ENCODE measurements at regions not wholly inside any gene's neighbourhood (a gene's known extent, or its start where the extent isn't known, plus 50 kb on each side); places are given as distances from the start of the nearest gene placed in this dataset.

- H3K27ac ChIP-seq, result peak overlapping the region; percentile 88
- TF ChIP-seq, protein P1, sequence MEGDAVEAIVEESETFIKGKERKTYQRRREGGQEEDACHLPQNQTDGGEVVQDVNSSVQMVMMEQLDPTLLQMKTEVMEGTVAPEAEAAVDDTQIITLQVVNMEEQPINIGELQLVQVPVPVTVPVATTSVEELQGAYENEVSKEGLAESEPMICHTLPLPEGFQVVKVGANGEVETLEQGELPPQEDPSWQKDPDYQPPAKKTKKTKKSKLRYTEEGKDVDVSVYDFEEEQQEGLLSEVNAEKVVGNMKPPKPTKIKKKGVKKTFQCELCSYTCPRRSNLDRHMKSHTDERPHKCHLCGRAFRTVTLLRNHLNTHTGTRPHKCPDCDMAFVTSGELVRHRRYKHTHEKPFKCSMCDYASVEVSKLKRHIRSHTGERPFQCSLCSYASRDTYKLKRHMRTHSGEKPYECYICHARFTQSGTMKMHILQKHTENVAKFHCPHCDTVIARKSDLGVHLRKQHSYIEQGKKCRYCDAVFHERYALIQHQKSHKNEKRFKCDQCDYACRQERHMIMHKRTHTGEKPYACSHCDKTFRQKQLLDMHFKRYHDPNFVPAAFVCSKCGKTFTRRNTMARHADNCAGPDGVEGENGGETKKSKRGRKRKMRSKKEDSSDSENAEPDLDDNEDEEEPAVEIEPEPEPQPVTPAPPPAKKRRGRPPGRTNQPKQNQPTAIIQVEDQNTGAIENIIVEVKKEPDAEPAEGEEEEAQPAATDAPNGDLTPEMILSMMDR (IDR thresholded peaks at IDR 0.05; ENCODE audit: low read depth, low read length), result no peak
- no peaks in the 10 kb centered on the region for H3K36me3 ChIP-seq
- no peaks in the 10 kb centered on the region for H3K9me3 ChIP-seq (ENCODE audit: low read depth)
- peak in 1 of 2 donors; percentile 68 for DNase-seq (ENCODE audit: low read depth in 1 of 2, low spot score in 1 of 2)
- H3K4me3 ChIP-seq, result no peak overlapping the region
- no peaks in the 10 kb centered on the region for H3K27me3 ChIP-seq
- peaks cover 14% of the 10 kb centered on the region for H3K4me1 ChIP-seq (ENCODE audit: low read depth)
These were observed 553.7 kb downstream of the PDCD6IP start for GRCh38 chr3:34351882-34352777.

GRCh38 chr3:34352778-34353331 lies 554.4 kb downstream of the PDCD6IP start:
- no peak for DNase-seq (ENCODE audit: low read depth in 1 of 2, low spot score in 1 of 2)
- Histone ChIP-seq H3K4me1 (ENCODE audit: low read depth) (peaks cover 14% of the 10 kb centered on the region), H3K27me3 (no peaks in the 10 kb centered on the region), H3K27ac (peak overlapping the region; percentile 88), H3K9me3 (ENCODE audit: low read depth) (no peaks in the 10 kb centered on the region), H3K4me3 (no peak overlapping the region), H3K36me3 (no peaks in the 10 kb centered on the region)
- TF ChIP-seq, protein P1 (IDR thresholded peaks at IDR 0.05; ENCODE audit: low read depth, low read length), result no peak

- no peaks in the 10 kb centered on the region for H3K27me3 ChIP-seq
- H3K4me1 ChIP-seq (ENCODE audit: low read depth), result peaks cover 5% of the 10 kb centered on the region
- no peak overlapping the region for H3K27ac ChIP-seq
- no peak overlapping the region for H3K4me3 ChIP-seq
- DNase-seq (ENCODE audit: low read depth in 1 of 2, low spot score in 1 of 2), result no peak
- H3K9me3 ChIP-seq (ENCODE audit: low read depth), result no peaks in the 10 kb centered on the region
- H3K36me3 ChIP-seq, result no peaks in the 10 kb centered on the region
- TF ChIP-seq, protein P1 (IDR thresholded peaks at IDR 0.05; ENCODE audit: low read depth, low read length), result no peak
These were observed 559.0 kb downstream of the PDCD6IP start for GRCh38 chr3:34357461-34357860.

DNA sequence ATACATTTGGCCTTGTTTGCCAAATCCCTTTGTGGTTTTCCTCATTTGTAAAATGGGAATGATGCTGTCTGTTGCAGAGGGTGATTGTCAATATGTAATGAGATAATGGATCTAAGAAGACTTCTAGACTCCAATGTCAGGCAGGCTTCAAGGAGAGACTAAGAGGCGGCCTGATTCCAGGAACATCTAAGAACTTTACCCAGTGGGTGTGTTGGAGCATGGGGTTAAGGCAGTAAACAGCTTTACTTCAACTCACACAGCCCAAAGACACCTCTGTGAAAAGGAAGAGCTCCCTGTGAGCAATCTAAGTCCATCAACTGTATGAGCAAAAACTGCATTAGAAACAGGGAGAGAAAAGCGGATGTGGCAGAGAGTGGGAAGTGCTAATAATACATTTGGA lies 560.6 kb downstream of the PDCD6IP start:
- H3K4me3 ChIP-seq, result no peak overlapping the region
- no peaks in the 10 kb centered on the region for H3K27me3 ChIP-seq
- no peaks in the 10 kb centered on the region for H3K4me1 ChIP-seq (ENCODE audit: low read depth)
- TF ChIP-seq, protein P1 (IDR thresholded peaks at IDR 0.05; ENCODE audit: low read depth, low read length), result no peak
- no peak overlapping the region for H3K27ac ChIP-seq
- H3K9me3 ChIP-seq (ENCODE audit: low read depth), result no peaks in the 10 kb centered on the region
- no peaks in the 10 kb centered on the region for H3K36me3 ChIP-seq
- DNase-seq (ENCODE audit: low read depth in 1 of 2, low spot score in 1 of 2), result no peak

DNA sequence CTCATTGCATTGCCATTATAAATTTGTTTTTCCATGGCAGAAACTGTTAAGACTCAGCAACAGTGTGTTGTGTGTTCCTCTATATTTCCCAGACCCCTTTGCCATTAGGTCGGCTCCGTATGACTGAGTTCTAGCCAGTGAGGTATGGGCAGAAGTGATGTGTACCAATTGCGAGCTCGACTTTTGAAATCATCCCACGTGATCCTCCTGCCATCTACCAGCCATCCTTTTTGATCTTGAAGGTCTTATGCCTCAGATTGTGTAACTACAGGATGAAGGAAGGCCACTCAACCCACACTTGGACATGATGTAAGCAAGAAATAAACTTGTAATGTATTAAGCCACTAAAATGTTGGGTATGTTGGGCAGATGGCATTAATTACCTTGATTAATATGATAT lies 562.3 kb downstream of the PDCD6IP start:
- no peaks in the 10 kb centered on the region for H3K27me3 ChIP-seq

More for the DNA sequence above, 562.3 kb downstream of the PDCD6IP start:
- Histone ChIP-seq H3K36me3 (no peaks in the 10 kb centered on the region), H3K4me1 (ENCODE audit: low read depth) (no peaks in the 10 kb centered on the region), H3K4me3 (no peak overlapping the region), H3K27ac (no peak overlapping the region), H3K9me3 (ENCODE audit: low read depth) (no peaks in the 10 kb centered on the region)
- no peak for DNase-seq (ENCODE audit: low read depth in 1 of 2, low spot score in 1 of 2)
- TF ChIP-seq, protein P1 (IDR thresholded peaks at IDR 0.05; ENCODE audit: low read depth, low read length), result no peak

Measured in cardiac muscle cell (in vitro differentiated cells and primary cell).